GM19468 (cell line): ENCODE measurements at regions not wholly inside any gene's neighbourhood (a gene's known extent, or its start where the extent isn't known, plus 50 kb on each side); places are given as distances from the start of the nearest gene placed in this dataset.

ENCODE experiments used
- ATAC-seq: cut with Tn5 transposase; IDR thresholded peaks from one replicate; pipeline ENCODE4 v1.9.1; 2021; ENCODE audit warnings: mild to moderate bottlenecking, moderate library complexity, moderate number of reproducible peaks; ENCODE audit not compliant: unreplicated experiment; ENCODE audit errors: extremely low read depth

- no peak for ATAC-seq
These were observed 747.7 kb upstream of the CBLB start for GRCh38 chr3:106616556-106616955.

GRCh38 chr3:106617276-106617675 is 748.5 kb upstream of the CBLB start:
- no peak for ATAC-seq

- ATAC-seq, result no peak
These were observed 751.8 kb upstream of the CBLB start for GRCh38 chr3:106620646-106621045.

GRCh38 chr3:106624154-106624553 is 753.1 kb upstream of the CCDC54 start:
- ATAC-seq, result no peak

GRCh38 chr3:106628407-106628806 is 748.8 kb upstream of the CCDC54 start:
- ATAC-seq, result no peak

GRCh38 chr3:106629215-106629832 is 747.9 kb upstream of the CCDC54 start:
- peak; percentile 59 for ATAC-seq

- no peak for ATAC-seq
These were observed 745.7 kb upstream of the CCDC54 start for GRCh38 chr3:106631373-106632108.

- no peak for ATAC-seq
These were observed 742.0 kb upstream of the CCDC54 start for GRCh38 chr3:106635271-106635670.

- no peak for ATAC-seq
These were observed 741.4 kb upstream of the CCDC54 start for GRCh38 chr3:106635826-106636225.

- ATAC-seq, result no peak
These were observed 736.9 kb upstream of the CCDC54 start for GRCh38 chr3:106640353-106640752.

GRCh38 chr3:106642161-106642560 is 735.1 kb upstream of the CCDC54 start:
- ATAC-seq, result no peak

GRCh38 chr3:106643684-106644161 is 733.5 kb upstream of the CCDC54 start:
- ATAC-seq, result no peak

GRCh38 chr3:106673926-106674569 is 703.2 kb upstream of the CCDC54 start:
- no peak for ATAC-seq

GRCh38 chr3:106675451-106675850 is 701.8 kb upstream of the CCDC54 start:
- ATAC-seq, result no peak

- no peak for ATAC-seq
These were observed 698.4 kb upstream of the CCDC54 start for GRCh38 chr3:106678657-106679390.

- ATAC-seq, result no peak
These were observed 693.2 kb upstream of the CCDC54 start for GRCh38 chr3:106683953-106684620.

- no peak for ATAC-seq
These were observed 691.5 kb upstream of the CCDC54 start for GRCh38 chr3:106685745-106686144.

- ATAC-seq, result no peak
These were observed 689.3 kb upstream of the CCDC54 start for GRCh38 chr3:106687905-106688304.

GRCh38 chr3:106688464-106688863 is 688.8 kb upstream of the CCDC54 start:
- no peak for ATAC-seq

GRCh38 chr3:106691476-106691875 is 685.8 kb upstream of the CCDC54 start:
- ATAC-seq, result no peak
